ENCODE measurements at regions not wholly inside any gene's neighbourhood (a gene's known extent, or its start where the extent isn't known, plus 50 kb on each side); places are given as distances from the start of the nearest gene placed in this dataset.

- DNase-seq (ENCODE audit: low read depth in 1 of 2, low spot score in 2 of 2) = no peak
- H3K27me3 ChIP-seq (replicated peaks) = no peaks in the 10 kb centered on the region
- H3K27ac ChIP-seq = no peak overlapping the region
- peaks cover 47% of the 10 kb centered on the region for H3K4me1 ChIP-seq (replicated peaks)
- no peak overlapping the region for H3K4me3 ChIP-seq
- H3K36me3 ChIP-seq = no peaks in the 10 kb centered on the region
- no peaks in the 10 kb centered on the region for H3K9me3 ChIP-seq (replicated peaks)
Measured at GRCh38 chr6:113562248-113562647, 294.9 kb upstream of the MARCKS start.

- Histone ChIP-seq H3K9me3 (replicated peaks) (no peaks in the 10 kb centered on the region), H3K4me1 (replicated peaks) (peaks cover 35% of the 10 kb centered on the region), H3K36me3 (no peaks in the 10 kb centered on the region), H3K27me3 (replicated peaks) (no peaks in the 10 kb centered on the region), H3K27ac (peak overlapping the region; percentile 63), H3K4me3 (no peak overlapping the region)
- DNase-seq (ENCODE audit: low read depth in 1 of 2, low spot score in 2 of 2) = peak; percentile 65 to 67
Measured at GRCh38 chr6:113564371-113565171, 292.6 kb upstream of the MARCKS start.

GRCh38 chr6:113565306-113565705 is 291.8 kb upstream of the MARCKS start:
- Histone ChIP-seq H3K9me3 (replicated peaks) (no peaks in the 10 kb centered on the region), H3K4me1 (replicated peaks) (peaks cover 29% of the 10 kb centered on the region), H3K4me3 (no peak overlapping the region), H3K27ac (0 out of 2 replicates have a peak overlapping the region, but pooled peaks have one; percentile 63), H3K27me3 (replicated peaks) (no peaks in the 10 kb centered on the region), H3K36me3 (no peaks in the 10 kb centered on the region)
- DNase-seq (ENCODE audit: low read depth in 1 of 2, low spot score in 2 of 2) = no peak

GRCh38 chr6:113570161-113570560 is 287.0 kb upstream of the MARCKS start:
- no peaks in the 10 kb centered on the region for H3K9me3 ChIP-seq (replicated peaks)
- H3K36me3 ChIP-seq = no peaks in the 10 kb centered on the region
- H3K27ac ChIP-seq = no peak overlapping the region
- no peak overlapping the region for H3K4me3 ChIP-seq
- peaks cover 6% of the 10 kb centered on the region for H3K4me1 ChIP-seq (replicated peaks)
- no peaks in the 10 kb centered on the region for H3K27me3 ChIP-seq (replicated peaks)
- no peak for DNase-seq (ENCODE audit: low read depth in 1 of 2, low spot score in 2 of 2)

GRCh38 chr6:113570641-113571040 is 286.5 kb upstream of the MARCKS start:
- no peak for DNase-seq (ENCODE audit: low read depth in 1 of 2, low spot score in 2 of 2)
- H3K4me1 ChIP-seq (replicated peaks) = peaks cover 1% of the 10 kb centered on the region
- no peak overlapping the region for H3K4me3 ChIP-seq
- no peaks in the 10 kb centered on the region for H3K36me3 ChIP-seq
- H3K27me3 ChIP-seq (replicated peaks) = no peaks in the 10 kb centered on the region
- no peak overlapping the region for H3K27ac ChIP-seq
- H3K9me3 ChIP-seq (replicated peaks) = no peaks in the 10 kb centered on the region

GRCh38 chr6:113574147-113574546 is 283.0 kb upstream of the MARCKS start:
- no peak for DNase-seq (ENCODE audit: low read depth in 1 of 2, low spot score in 2 of 2)
- Histone ChIP-seq H3K36me3 (no peaks in the 10 kb centered on the region), H3K4me3 (no peak overlapping the region), H3K9me3 (replicated peaks) (no peaks in the 10 kb centered on the region), H3K27ac (no peak overlapping the region), H3K27me3 (replicated peaks) (no peaks in the 10 kb centered on the region), H3K4me1 (replicated peaks) (no peaks in the 10 kb centered on the region)

- no peak overlapping the region for H3K27ac ChIP-seq
- H3K27me3 ChIP-seq (replicated peaks) = no peaks in the 10 kb centered on the region
- DNase-seq (ENCODE audit: low read depth in 1 of 2, low spot score in 2 of 2) = no peak
- no peaks in the 10 kb centered on the region for H3K9me3 ChIP-seq (replicated peaks)
- no peak overlapping the region for H3K4me3 ChIP-seq
- no peaks in the 10 kb centered on the region for H3K4me1 ChIP-seq (replicated peaks)
- H3K36me3 ChIP-seq = no peaks in the 10 kb centered on the region
Measured at GRCh38 chr6:113576310-113576709, 280.8 kb upstream of the MARCKS start.

- no peaks in the 10 kb centered on the region for H3K27me3 ChIP-seq (replicated peaks)
- no peak for DNase-seq (ENCODE audit: low read depth in 1 of 2, low spot score in 2 of 2)
- H3K4me3 ChIP-seq = no peak overlapping the region
- no peaks in the 10 kb centered on the region for H3K9me3 ChIP-seq (replicated peaks)
- H3K27ac ChIP-seq = no peak overlapping the region
- no peaks in the 10 kb centered on the region for H3K36me3 ChIP-seq
- no peaks in the 10 kb centered on the region for H3K4me1 ChIP-seq (replicated peaks)
Measured at GRCh38 chr6:113578691-113579090, 278.5 kb upstream of the MARCKS start.

- DNase-seq (ENCODE audit: low read depth in 1 of 2, low spot score in 2 of 2) = no peak
- H3K36me3 ChIP-seq = no peaks in the 10 kb centered on the region
- H3K4me3 ChIP-seq = no peak overlapping the region
- no peaks in the 10 kb centered on the region for H3K9me3 ChIP-seq (replicated peaks)
- no peak overlapping the region for H3K27ac ChIP-seq
- peaks cover 8% of the 10 kb centered on the region for H3K4me1 ChIP-seq (replicated peaks)
- H3K27me3 ChIP-seq (replicated peaks) = no peaks in the 10 kb centered on the region
Measured at GRCh38 chr6:113584767-113585166, 272.4 kb upstream of the MARCKS start.

- H3K4me3 ChIP-seq = no peak overlapping the region
- no peak for DNase-seq (ENCODE audit: low read depth in 1 of 2, low spot score in 2 of 2)
- H3K4me1 ChIP-seq (replicated peaks) = peaks cover 8% of the 10 kb centered on the region
- no peaks in the 10 kb centered on the region for H3K36me3 ChIP-seq
- H3K9me3 ChIP-seq (replicated peaks) = no peaks in the 10 kb centered on the region
- no peak overlapping the region for H3K27ac ChIP-seq
- H3K27me3 ChIP-seq (replicated peaks) = no peaks in the 10 kb centered on the region
Measured at GRCh38 chr6:113585246-113585645, 271.9 kb upstream of the MARCKS start.

- H3K36me3 ChIP-seq = no peaks in the 10 kb centered on the region
- H3K27me3 ChIP-seq (replicated peaks) = no peaks in the 10 kb centered on the region
- H3K27ac ChIP-seq = no peak overlapping the region
- H3K4me1 ChIP-seq (replicated peaks) = peaks cover 8% of the 10 kb centered on the region
- no peaks in the 10 kb centered on the region for H3K9me3 ChIP-seq (replicated peaks)
- no peak overlapping the region for H3K4me3 ChIP-seq
- DNase-seq (ENCODE audit: low read depth in 1 of 2, low spot score in 2 of 2) = peak in 1 of 2 experiments; percentile 33
Measured at GRCh38 chr6:113586413-113587077, 270.6 kb upstream of the MARCKS start.

- H3K27ac ChIP-seq = no peak overlapping the region
Measured at GRCh38 chr6:113587078-113587699, 270.0 kb upstream of the MARCKS start.

GRCh38 chr6:113588646-113589045 is 268.5 kb upstream of the MARCKS start:
- no peak overlapping the region for H3K4me3 ChIP-seq
- no peaks in the 10 kb centered on the region for H3K9me3 ChIP-seq (replicated peaks)
- H3K36me3 ChIP-seq = no peaks in the 10 kb centered on the region
- DNase-seq (ENCODE audit: low read depth in 1 of 2, low spot score in 2 of 2) = no peak
- no peaks in the 10 kb centered on the region for H3K27me3 ChIP-seq (replicated peaks)
- no peak overlapping the region for H3K27ac ChIP-seq
- H3K4me1 ChIP-seq (replicated peaks) = peaks cover 12% of the 10 kb centered on the region

More at GRCh38 chr6:113587078-113587699, 270.0 kb upstream of the MARCKS start:
- Histone ChIP-seq H3K4me1 (replicated peaks) (peaks cover 12% of the 10 kb centered on the region), H3K36me3 (no peaks in the 10 kb centered on the region), H3K9me3 (replicated peaks) (no peaks in the 10 kb centered on the region), H3K27me3 (replicated peaks) (no peaks in the 10 kb centered on the region), H3K4me3 (no peak overlapping the region)
- no peak for DNase-seq (ENCODE audit: low read depth in 1 of 2, low spot score in 2 of 2)

Data from SJSA1 (cell line).